ENCODE measurements at regions not wholly inside any gene's neighbourhood (a gene's known extent, or its start where the extent isn't known, plus 50 kb on each side); places are given as distances from the start of the nearest gene placed in this dataset.
"Not testable (repeated sequence)": the region's sequence is repeated elsewhere in the genome, so short reads cannot be mapped to it uniquely, and the experiment has no call there.

GRCh38 chr14:71764701-71765382 is 167.4 kb upstream of the RGS6 start:
- ChIA-PET POLR2A (interaction anchor here (0.5 to 0.9 kb wide), 4 partner anchors 11 to 451 kb away, joined by 3 to 6 read pairs (median 4); no protein-coding TSS in a partner anchor), CTCF (ENCODE audit: unreplicated experiment) (no interaction called here)
- H3K4me1 ChIP-seq (ENCODE audit: insufficient read depth, low read length, poor library complexity, severe bottlenecking): no peaks in the 10 kb centered on the region
- DNase-seq (ENCODE audit: low spot score): no peak
- no peak overlapping the region for H3K4me2 ChIP-seq (ENCODE audit: low read length)
- no peaks in the 10 kb centered on the region for H3K9me3 ChIP-seq (ENCODE audit: low read length)
- H2AFZ ChIP-seq (ENCODE audit: low read length): 0 out of 2 replicates have a peak overlapping the region, but pooled peaks have one; percentile 21
- H4K20me1 ChIP-seq (ENCODE audit: insufficient read depth, low read length): no peaks in the 10 kb centered on the region
- no peak overlapping the region for H3K4me3 ChIP-seq (ENCODE audit: low read depth, low read length, poor library complexity, severe bottlenecking)
- TF ChIP-seq CTCF (conservative IDR thresholded peaks at IDR 0.05; ENCODE audit: low read length): no peak
- no peak for TF ChIP-seq EZH2phosphoT487 (IDR thresholded peaks at IDR 0.05; ENCODE audit: borderline replicate concordance, low read depth, low read length)
- no peak overlapping the region for H3K27ac ChIP-seq (ENCODE audit: low read depth, low read length, poor library complexity, severe bottlenecking)
- no peaks in the 10 kb centered on the region for H3K79me2 ChIP-seq (ENCODE audit: insufficient read depth, low read depth, low read length)
- no TSS peak for BruUV-seq (replicated peaks)
- no peaks in the 10 kb centered on the region for H3K9me2 ChIP-seq (ENCODE audit: insufficient read depth, low read length)
- no peaks in the 10 kb centered on the region for H3K36me3 ChIP-seq (ENCODE audit: insufficient read depth, low read length)
- intact Hi-C loops (cut with micrococcal nuclease; ENCODE audit: unreplicated experiment): no loop called here

GRCh38 chr14:71765505-71765904 is 166.7 kb upstream of the RGS6 start:
- H2AFZ ChIP-seq (ENCODE audit: low read length): no peak overlapping the region
- intact Hi-C loops (cut with micrococcal nuclease; ENCODE audit: unreplicated experiment): no loop called here
- no peaks in the 10 kb centered on the region for H3K9me2 ChIP-seq (ENCODE audit: insufficient read depth, low read length)
- DNase-seq (ENCODE audit: low spot score): no peak
- no peak for TF ChIP-seq CTCF (conservative IDR thresholded peaks at IDR 0.05; ENCODE audit: low read length)
- TF ChIP-seq EZH2phosphoT487 (IDR thresholded peaks at IDR 0.05; ENCODE audit: borderline replicate concordance, low read depth, low read length): no peak
- no peaks in the 10 kb centered on the region for H3K79me2 ChIP-seq (ENCODE audit: insufficient read depth, low read depth, low read length)
- H3K36me3 ChIP-seq (ENCODE audit: insufficient read depth, low read length): no peaks in the 10 kb centered on the region
- CTCF ChIA-PET (ENCODE audit: unreplicated experiment): no interaction called here
- no peak overlapping the region for H3K4me3 ChIP-seq (ENCODE audit: low read depth, low read length, poor library complexity, severe bottlenecking)
- POLR2A ChIA-PET: interaction anchor here (0.5 to 1.2 kb wide), 3 partner anchors 9 to 17 kb away, joined by 3 to 4 read pairs (median 3); no protein-coding TSS in a partner anchor
- no peak overlapping the region for H3K27ac ChIP-seq (ENCODE audit: low read depth, low read length, poor library complexity, severe bottlenecking)
- H3K4me1 ChIP-seq (ENCODE audit: insufficient read depth, low read length, poor library complexity, severe bottlenecking): no peaks in the 10 kb centered on the region
- H3K4me2 ChIP-seq (ENCODE audit: low read length): no peak overlapping the region
- H4K20me1 ChIP-seq (ENCODE audit: insufficient read depth, low read length): no peaks in the 10 kb centered on the region
- no TSS peak for BruUV-seq (replicated peaks)
- no peaks in the 10 kb centered on the region for H3K9me3 ChIP-seq (ENCODE audit: low read length)

- H3K9me2 ChIP-seq (ENCODE audit: insufficient read depth, low read length): no peaks in the 10 kb centered on the region
- H2AFZ ChIP-seq (ENCODE audit: low read length): no peak overlapping the region
- TF ChIP-seq EZH2phosphoT487 (IDR thresholded peaks at IDR 0.05; ENCODE audit: borderline replicate concordance, low read depth, low read length) (no peak), CTCF (conservative IDR thresholded peaks at IDR 0.05; ENCODE audit: low read length) (no peak)
- H3K4me2 ChIP-seq (ENCODE audit: low read length): no peak overlapping the region
- intact Hi-C loops (cut with micrococcal nuclease; ENCODE audit: unreplicated experiment): no loop called here
- no peak overlapping the region for H3K4me3 ChIP-seq (ENCODE audit: low read depth, low read length, poor library complexity, severe bottlenecking)
- DNase-seq (ENCODE audit: low spot score): no peak
- BruUV-seq (replicated peaks): no TSS peak
- ChIA-PET POLR2A (no interaction called here), CTCF (ENCODE audit: unreplicated experiment) (no interaction called here)
- H3K4me1 ChIP-seq (ENCODE audit: insufficient read depth, low read length, poor library complexity, severe bottlenecking): no peaks in the 10 kb centered on the region
- no peak overlapping the region for H3K27ac ChIP-seq (ENCODE audit: low read depth, low read length, poor library complexity, severe bottlenecking)
- H3K36me3 ChIP-seq (ENCODE audit: insufficient read depth, low read length): no peaks in the 10 kb centered on the region
- no peaks in the 10 kb centered on the region for H3K79me2 ChIP-seq (ENCODE audit: insufficient read depth, low read depth, low read length)
- 0 out of 2 replicates have a peak, but pooled peaks cover 6% of the 10 kb centered on the region for H3K9me3 ChIP-seq (ENCODE audit: low read length)
- H4K20me1 ChIP-seq (ENCODE audit: insufficient read depth, low read length): no peaks in the 10 kb centered on the region
These were observed 161.8 kb upstream of the RGS6 start for GRCh38 chr14:71770431-71770830.

GRCh38 chr14:71771421-71771820 is 160.8 kb upstream of the RGS6 start:
- POLR2A ChIA-PET; BruUV-seq (replicated peaks); intact Hi-C loops (cut with micrococcal nuclease; ENCODE audit: unreplicated experiment): not testable (repeated sequence)

More at GRCh38 chr14:71771421-71771820, 160.8 kb upstream of the RGS6 start:
- H3K79me2 ChIP-seq (ENCODE audit: insufficient read depth, low read depth, low read length); H3K36me3 ChIP-seq (ENCODE audit: insufficient read depth, low read length); H3K9me2 ChIP-seq (ENCODE audit: insufficient read depth, low read length); DNase-seq (ENCODE audit: low spot score); H2AFZ ChIP-seq (ENCODE audit: low read length); H4K20me1 ChIP-seq (ENCODE audit: insufficient read depth, low read length); H3K27ac ChIP-seq (ENCODE audit: low read depth, low read length, poor library complexity, severe bottlenecking); H3K4me2 ChIP-seq (ENCODE audit: low read length); H3K4me3 ChIP-seq (ENCODE audit: low read depth, low read length, poor library complexity, severe bottlenecking); CTCF ChIA-PET (ENCODE audit: unreplicated experiment); H3K9me3 ChIP-seq (ENCODE audit: low read length); H3K4me1 ChIP-seq (ENCODE audit: insufficient read depth, low read length, poor library complexity, severe bottlenecking): not testable (repeated sequence)
